ENCODE measurements at regions not wholly inside any gene's neighbourhood (a gene's known extent, or its start where the extent isn't known, plus 50 kb on each side); places are given as distances from the start of the nearest gene placed in this dataset.

GRCh38 chr22:34973016-34973415 lies 92.9 kb upstream of the ISX start:
- Histone ChIP-seq H3K4me2 (ENCODE audit: low read depth, low read length) (no peak overlapping the region), H3K4me1 (ENCODE audit: insufficient read depth, low read length) (no peaks in the 10 kb centered on the region), H3K9ac (ENCODE audit: insufficient read depth, low read depth, low read length) (no peak overlapping the region), H2AFZ (ENCODE audit: low read length) (no peak overlapping the region), H3K27ac (ENCODE audit: extremely low read length, insufficient read depth, low read length) (no peak overlapping the region), H3K9me3 (ENCODE audit: low read length) (no peaks in the 10 kb centered on the region), H3K79me2 (ENCODE audit: insufficient read depth, low read length) (no peaks in the 10 kb centered on the region), H4K20me1 (ENCODE audit: insufficient read depth, low read length) (no peaks in the 10 kb centered on the region), H3K4me3 (replicated peaks in 1 of 3; ENCODE audit: insufficient read depth in 1 of 3, low read depth in 2 of 3, low read length in 3 of 3) (no peak overlapping the region), H3K27me3 (ENCODE audit: control insufficient read depth in 1 of 2, insufficient read depth in 2 of 2, low read length in 2 of 2) (peaks cover 4 to 15% of the 10 kb centered on the region in 2 experiments; a peak in 3 of 5 replicates), H3K36me3 (replicated peaks in 1 of 2; ENCODE audit: control insufficient read depth in 1 of 2, insufficient read depth in 2 of 2, low read length in 2 of 2) (no peaks in the 10 kb centered on the region)
- POLR2A ChIA-PET: no interaction called here
- ATAC-seq (no peak), DNase-seq (ENCODE audit: low spot score) (no peak), FAIRE-seq (no peak)
- CTCF ChIA-PET (ENCODE audit: low intra/inter-chr PET ratio, low total read pairs): no interaction called here
- in situ Hi-C loops (cut with HindIII; ENCODE audit: extremely low pct_ligation_motif_present, low pct_unique_long_range_greater_than_20kb) (no loop called here), intact Hi-C loops (cut with micrococcal nuclease; ENCODE audit: unreplicated experiment) (no loop called here)
- TF ChIP-seq ZKSCAN5 (CRISPR knock-in tag; IDR thresholded peaks at IDR 0.05) (no peak), TEAD3 (CRISPR knock-in tag; optimal IDR thresholded peaks at IDR 0.05; ENCODE audit: borderline replicate concordance) (no peak), TFE3 (CRISPR knock-in tag; IDR thresholded peaks at IDR 0.05) (no peak), ARID3A (IDR thresholded peaks at IDR 0.05; ENCODE audit: low read depth, low read length) (no peak), ZNF44 (CRISPR knock-in tag; IDR thresholded peaks at IDR 0.05) (no peak), IRF1 (CRISPR knock-in tag; IDR thresholded peaks at IDR 0.05; ENCODE audit: low read depth) (no peak), ZBTB42 (CRISPR knock-in tag; IDR thresholded peaks at IDR 0.05) (no peak), MLXIP (CRISPR knock-in tag; IDR thresholded peaks at IDR 0.05; ENCODE audit: borderline replicate concordance) (no peak), SPEN (CRISPR knock-in tag; IDR thresholded peaks at IDR 0.05; ENCODE audit: low read depth) (no peak), RBM39 (IDR thresholded peaks at IDR 0.05; ENCODE audit: low read depth, low read length, poor library complexity, severe bottlenecking) (no peak), MXD1 (CRISPR knock-in tag; IDR thresholded peaks at IDR 0.05) (no peak), HOXA9 (CRISPR knock-in tag; IDR thresholded peaks at IDR 0.05; ENCODE audit: borderline replicate concordance) (no peak), ZBTB8A (CRISPR knock-in tag; IDR thresholded peaks at IDR 0.05; ENCODE audit: borderline replicate concordance, low read depth) (no peak), ZNF616 (CRISPR knock-in tag; IDR thresholded peaks at IDR 0.05; ENCODE audit: low read depth) (no peak)
- WGBS (ENCODE audit: low lambda C conversion rate): 13% methylated on average over 1 of the region's 1 CpG
- no TSS peak for BruUV-seq (replicated peaks)

All from HepG2 (cell line).